Gastrocnemius medialis (tissue), 4 donors: ENCODE measurements at regions not wholly inside any gene's neighbourhood (a gene's known extent, or its start where the extent isn't known, plus 50 kb on each side); places are given as distances from the start of the nearest gene placed in this dataset.

Experiments
- POLR2A ChIP-seq, 2 donors: fragments of 450-650 bp; IDR thresholded peaks; one replicate each; pipeline ENCODE4 v1.6.1; 2017; ENCODE audit warnings: antibody characterized with exemption in 2 of 2, mild to moderate bottlenecking in 2 of 2, moderate library complexity in 2 of 2
- TF ChIP-seq, protein P1 (sequence below), 5 experiments: fragments of 450-650 bp in 3 of 5; fragments of 200-600 bp in 2 of 5; sonication (generic) in 2 of 5; IDR thresholded peaks in 4 of 5; conservative IDR thresholded peaks in 1 of 5; 1 replicate in 4 of 5; 2 replicates in 1 of 5; pipeline ENCODE4 v1.5.1; 2016 to 2019; ENCODE audit warnings: antibody characterized with exemption in 5 of 5, mild to moderate bottlenecking in 3 of 5, moderate library complexity in 3 of 5

DNA sequence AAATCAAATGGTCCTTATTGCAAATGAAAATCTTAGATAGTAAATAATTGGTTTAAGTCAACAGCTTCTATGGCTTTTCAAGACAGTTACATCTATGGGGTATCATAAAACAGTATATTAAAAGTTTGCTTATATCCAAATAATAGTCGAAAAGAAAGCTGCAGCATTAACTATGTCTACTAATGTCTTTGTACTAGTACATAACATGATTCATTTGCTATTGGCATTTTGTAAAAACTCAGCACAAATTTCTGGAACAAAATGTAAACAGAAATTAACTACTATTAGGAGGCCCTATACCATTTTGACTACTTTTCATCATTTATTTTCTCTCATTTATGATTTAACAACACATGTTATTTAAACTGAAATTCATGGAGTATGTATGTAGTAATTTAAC, 1435.2 kb upstream of the PRR20A start:
- TF ChIP-seq, protein P1, sequence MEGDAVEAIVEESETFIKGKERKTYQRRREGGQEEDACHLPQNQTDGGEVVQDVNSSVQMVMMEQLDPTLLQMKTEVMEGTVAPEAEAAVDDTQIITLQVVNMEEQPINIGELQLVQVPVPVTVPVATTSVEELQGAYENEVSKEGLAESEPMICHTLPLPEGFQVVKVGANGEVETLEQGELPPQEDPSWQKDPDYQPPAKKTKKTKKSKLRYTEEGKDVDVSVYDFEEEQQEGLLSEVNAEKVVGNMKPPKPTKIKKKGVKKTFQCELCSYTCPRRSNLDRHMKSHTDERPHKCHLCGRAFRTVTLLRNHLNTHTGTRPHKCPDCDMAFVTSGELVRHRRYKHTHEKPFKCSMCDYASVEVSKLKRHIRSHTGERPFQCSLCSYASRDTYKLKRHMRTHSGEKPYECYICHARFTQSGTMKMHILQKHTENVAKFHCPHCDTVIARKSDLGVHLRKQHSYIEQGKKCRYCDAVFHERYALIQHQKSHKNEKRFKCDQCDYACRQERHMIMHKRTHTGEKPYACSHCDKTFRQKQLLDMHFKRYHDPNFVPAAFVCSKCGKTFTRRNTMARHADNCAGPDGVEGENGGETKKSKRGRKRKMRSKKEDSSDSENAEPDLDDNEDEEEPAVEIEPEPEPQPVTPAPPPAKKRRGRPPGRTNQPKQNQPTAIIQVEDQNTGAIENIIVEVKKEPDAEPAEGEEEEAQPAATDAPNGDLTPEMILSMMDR (IDR thresholded peaks at IDR 0.05 in 4 of 5, conservative IDR thresholded peaks at IDR 0.05 in 1 of 5): no peak
- TF ChIP-seq POLR2A (IDR thresholded peaks at IDR 0.05): no peak
